SW 1271 (cell line): ENCODE measurements at regions not wholly inside any gene's neighbourhood (a gene's known extent, or its start where the extent isn't known, plus 50 kb on each side); places are given as distances from the start of the nearest gene placed in this dataset.

ENCODE experiments used
- DNase-seq, 2 experiments: peaks; one replicate each; lab custom pipeline; 2025; lab: John Stamatoyannopoulos, UW

- no peak for DNase-seq
Observed at GRCh38 chr12:115574826-115575225, 702.7 kb downstream of the MED13L start.

- no peak for DNase-seq
Observed at GRCh38 chr12:115572440-115572839, 705.1 kb downstream of the MED13L start.

GRCh38 chr12:115571446-115571845 is 706.0 kb downstream of the MED13L start:
- no peak for DNase-seq

GRCh38 chr12:115571027-115571426 is 706.5 kb downstream of the MED13L start:
- DNase-seq, result no peak

GRCh38 chr12:115570069-115570777 is 707.3 kb downstream of the MED13L start:
- no peak for DNase-seq

- no peak for DNase-seq
Observed at GRCh38 chr12:115569345-115570068, 708.0 kb downstream of the MED13L start.

- DNase-seq, result no peak
Observed at GRCh38 chr12:115558281-115558680, 719.2 kb downstream of the MED13L start.

GRCh38 chr12:115553622-115554021 is 723.9 kb downstream of the MED13L start:
- DNase-seq, result no peak

GRCh38 chr12:115543269-115543668 is 734.2 kb downstream of the MED13L start:
- DNase-seq, result no peak

- DNase-seq, result no peak
Observed at GRCh38 chr12:115542656-115543055, 734.8 kb downstream of the MED13L start.

GRCh38 chr12:115541891-115542421 is 735.5 kb downstream of the MED13L start:
- DNase-seq, result no peak

GRCh38 chr12:115528466-115528865 is 749.0 kb downstream of the MED13L start:
- DNase-seq, result no peak

- no peak for DNase-seq
Observed at GRCh38 chr12:115521771-115522409, 755.6 kb downstream of the MED13L start.

- no peak for DNase-seq
Observed at GRCh38 chr12:115519887-115520286, 757.6 kb downstream of the MED13L start.

- DNase-seq, result no peak
Observed at GRCh38 chr12:115519359-115519758, 758.1 kb downstream of the MED13L start.

GRCh38 chr12:115517913-115518312 is 759.6 kb downstream of the MED13L start:
- no peak for DNase-seq

- DNase-seq, result no peak
Observed at GRCh38 chr12:115511986-115512711, 765.3 kb downstream of the MED13L start.

GRCh38 chr12:115511305-115511704 is 766.2 kb downstream of the MED13L start:
- no peak for DNase-seq

GRCh38 chr12:115508990-115509389 is 768.5 kb downstream of the MED13L start:
- no peak for DNase-seq

GRCh38 chr12:115507951-115508722 is 769.4 kb downstream of the MED13L start:
- no peak for DNase-seq

- DNase-seq, result no peak
Observed at GRCh38 chr12:115507560-115507889, 770.0 kb downstream of the MED13L start.
